SJSA1 (cell line): ENCODE measurements at regions not wholly inside any gene's neighbourhood (a gene's known extent, or its start where the extent isn't known, plus 50 kb on each side); places are given as distances from the start of the nearest gene placed in this dataset.

Experiments used
- DNase-seq, 2 experiments: peaks; one replicate each; pipeline ENCODE4 v3.0.0-alpha.2; 2015 to 2020; ENCODE audit warnings: low spot score in 2 of 2, low read depth in 1 of 2
- H3K27ac ChIP-seq: fragments of 250-450 bp; sonication (Bioruptor Pico); 2 replicates; pipeline ENCODE4 v1.5.1; 2020; ENCODE audit warnings: mild to moderate bottlenecking, moderate library complexity
- H3K27me3 ChIP-seq: fragments of 250-450 bp; sonication (Bioruptor Pico); replicated peaks from 2 replicates; pipeline ENCODE4 v1.5.1; 2020; ENCODE audit warnings: mild to moderate bottlenecking, moderate library complexity
- H3K36me3 ChIP-seq: fragments of 250-450 bp; sonication (Bioruptor Pico); 2 replicates; pipeline ENCODE4 v1.5.1; 2020; ENCODE audit warnings: mild to moderate bottlenecking
- H3K4me1 ChIP-seq: fragments of 250-450 bp; sonication (Bioruptor Pico); replicated peaks from 2 replicates; pipeline ENCODE4 v1.6.1; 2021; ENCODE audit warnings: mild to moderate bottlenecking
- H3K4me3 ChIP-seq: fragments of 250-450 bp; sonication (Bioruptor Pico); 2 replicates; pipeline ENCODE4 v1.5.1; 2020; ENCODE audit warnings: mild to moderate bottlenecking
- H3K9me3 ChIP-seq: fragments of 250-450 bp; sonication (Bioruptor Pico); replicated peaks from 2 replicates; pipeline ENCODE4 v1.5.1; 2020; ENCODE audit warnings: mild to moderate bottlenecking

DNA sequence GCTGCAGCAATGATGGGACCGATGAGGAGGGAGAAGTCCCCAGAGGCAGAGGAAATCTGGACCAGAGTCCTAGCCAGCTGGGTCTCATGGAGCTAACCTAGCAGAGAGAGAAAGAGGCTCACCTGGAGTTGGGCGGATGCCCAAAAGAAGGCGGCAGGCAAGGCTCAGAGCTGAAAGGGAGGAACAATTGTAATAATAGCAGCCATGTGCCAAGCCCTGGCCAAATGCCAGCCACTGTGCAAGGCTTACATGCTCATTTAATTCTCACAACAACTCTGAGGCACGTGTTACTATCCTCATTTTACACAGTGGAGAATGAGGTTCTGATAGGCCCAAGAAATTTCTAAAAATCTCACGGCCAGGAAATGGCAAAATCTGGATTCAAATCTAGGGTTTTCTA is 50.0 kb upstream of the ZNF648 start:
- Histone ChIP-seq H3K4me3 (no peak overlapping the region), H3K4me1 (no peaks in the 10 kb centered on the region), H3K27me3 (no peaks in the 10 kb centered on the region), H3K36me3 (no peaks in the 10 kb centered on the region), H3K27ac (no peak overlapping the region), H3K9me3 (no peaks in the 10 kb centered on the region)
- DNase-seq, result no peak
